Naive B cell (primary cell): ENCODE measurements at regions not wholly inside any gene's neighbourhood (a gene's known extent, or its start where the extent isn't known, plus 50 kb on each side); places are given as distances from the start of the nearest gene placed in this dataset.

Experiments
- ATAC-seq, 2 donors: fragments of 150-1000 bp; cut with Tn5 transposase; 2 replicates each; pipeline ENCODE4 v1.10.0; 2021; ENCODE audit warnings: low read depth in 2 of 2, mild to moderate bottlenecking in 2 of 2, moderate library complexity in 2 of 2
- DNase-seq: peaks from one replicate; pipeline ENCODE4 v3.0.0; 2022
- H3K27ac Mint-ChIP-seq, 6 donors: one replicate each; pipeline ENCODE4 v1.8.0; 2020 to 2022; ENCODE audit warnings: mild to moderate bottlenecking in 6 of 6, mixed read lengths in 6 of 6, moderate library complexity in 5 of 6, inconsistent platforms in 2 of 6
- H3K27me3 Mint-ChIP-seq, 3 donors: one replicate each; pipeline ENCODE4 v1.8.0; 2021 to 2022; ENCODE audit warnings: mixed read lengths in 3 of 3, mild to moderate bottlenecking in 1 of 3
- H3K36me3 Mint-ChIP-seq, 2 donors: one replicate each; pipeline ENCODE4 v1.8.0; 2020 to 2022; ENCODE audit warnings: mixed read lengths in 2 of 2, inconsistent platforms in 1 of 2, mild to moderate bottlenecking in 1 of 2
- H3K4me1 Mint-ChIP-seq, 3 donors: one replicate each; pipeline ENCODE4 v1.8.0; 2020 to 2022; ENCODE audit warnings: mixed read lengths in 3 of 3, inconsistent platforms in 1 of 3, mild to moderate bottlenecking in 1 of 3, moderate library complexity in 1 of 3
- H3K4me3 Mint-ChIP-seq, 8 donors: one replicate each; pipeline ENCODE4 v1.8.0; 2020 to 2022; ENCODE audit warnings: mild to moderate bottlenecking in 8 of 8, mixed read lengths in 8 of 8, moderate library complexity in 8 of 8, inconsistent platforms in 2 of 8
- H3K9me3 Mint-ChIP-seq, 7 donors: one replicate each; pipeline ENCODE4 v1.8.0; 2020 to 2022; ENCODE audit warnings: mixed read lengths in 7 of 7, mild to moderate bottlenecking in 5 of 7, inconsistent platforms in 2 of 7, moderate library complexity in 1 of 7

- DNase-seq (no peak), ATAC-seq (no peak)
- H3K9me3 Mint-ChIP-seq = peaks cover 8 to 23% (median 13%) of the 10 kb centered on the region in 7 donors
- no peaks in the 10 kb centered on the region for H3K27me3 Mint-ChIP-seq
- H3K4me3 Mint-ChIP-seq = peak overlapping the region in 1 of 8 donors; percentile 60
- H3K4me1 Mint-ChIP-seq = no peaks in the 10 kb centered on the region
- no peaks in the 10 kb centered on the region for H3K36me3 Mint-ChIP-seq
- H3K27ac Mint-ChIP-seq = no peak overlapping the region
Measured at GRCh38 chr5:4229414-4230292, 634.0 kb downstream of the IRX1 start.

- H3K27me3 Mint-ChIP-seq = no peaks in the 10 kb centered on the region
- no peaks in the 10 kb centered on the region for H3K4me1 Mint-ChIP-seq
- ATAC-seq = no peak
- no peak overlapping the region for H3K27ac Mint-ChIP-seq
- peaks cover 11 to 31% (median 17%) of the 10 kb centered on the region in 7 donors for H3K9me3 Mint-ChIP-seq
- no peak overlapping the region for H3K4me3 Mint-ChIP-seq
- no peaks in the 10 kb centered on the region for H3K36me3 Mint-ChIP-seq
- DNase-seq = no peak
Measured at GRCh38 chr5:4230471-4230785, 634.8 kb downstream of the IRX1 start.

DNA sequence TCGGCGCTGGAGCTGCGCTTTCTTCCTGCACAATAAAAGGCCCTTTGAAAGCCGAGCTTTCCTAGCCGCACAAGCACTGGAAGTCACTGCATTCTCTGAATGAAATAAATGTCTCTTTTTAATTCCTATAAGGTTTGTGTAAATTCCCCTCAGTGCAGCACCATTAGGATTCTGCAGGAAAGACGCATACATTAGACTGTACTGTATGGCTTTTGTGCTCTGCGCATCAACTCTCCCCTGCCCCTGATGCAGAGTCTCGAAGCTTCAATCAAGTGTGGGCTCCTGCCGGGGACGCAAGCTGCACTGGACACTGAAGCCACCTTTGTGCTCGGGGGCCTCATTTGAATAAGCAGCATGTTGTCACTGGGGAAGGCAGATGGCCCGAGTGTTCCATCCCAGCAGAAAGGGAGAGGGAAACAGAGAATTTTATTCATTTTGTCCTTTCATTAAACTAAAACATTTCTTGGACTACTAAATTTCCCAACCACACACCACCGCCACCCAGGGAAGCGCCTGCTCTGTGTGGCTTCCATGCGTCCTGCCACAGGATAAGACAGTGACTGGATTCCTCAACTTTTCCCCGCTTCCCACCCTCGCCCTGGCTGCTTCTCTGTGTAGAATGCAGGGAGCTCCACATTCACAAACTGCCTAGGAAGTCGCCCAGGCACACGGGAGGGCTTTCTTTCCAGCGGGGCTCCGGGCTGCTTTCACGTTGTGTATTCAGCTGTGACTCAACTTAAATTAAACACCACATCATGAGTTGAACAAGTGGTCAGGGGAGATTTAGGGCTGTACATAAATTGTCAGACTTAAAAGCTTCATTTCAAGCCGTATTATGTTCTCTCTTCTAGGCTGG, 635.4 kb downstream of the IRX1 start:
- DNase-seq (no peak), ATAC-seq (no peak)
- H3K4me3 Mint-ChIP-seq = no peak overlapping the region
- H3K4me1 Mint-ChIP-seq = no peaks in the 10 kb centered on the region
- H3K9me3 Mint-ChIP-seq = peaks cover 11 to 32% (median 17%) of the 10 kb centered on the region in 7 donors
- H3K27ac Mint-ChIP-seq = no peak overlapping the region
- H3K36me3 Mint-ChIP-seq = no peaks in the 10 kb centered on the region
- H3K27me3 Mint-ChIP-seq = no peaks in the 10 kb centered on the region

DNA sequence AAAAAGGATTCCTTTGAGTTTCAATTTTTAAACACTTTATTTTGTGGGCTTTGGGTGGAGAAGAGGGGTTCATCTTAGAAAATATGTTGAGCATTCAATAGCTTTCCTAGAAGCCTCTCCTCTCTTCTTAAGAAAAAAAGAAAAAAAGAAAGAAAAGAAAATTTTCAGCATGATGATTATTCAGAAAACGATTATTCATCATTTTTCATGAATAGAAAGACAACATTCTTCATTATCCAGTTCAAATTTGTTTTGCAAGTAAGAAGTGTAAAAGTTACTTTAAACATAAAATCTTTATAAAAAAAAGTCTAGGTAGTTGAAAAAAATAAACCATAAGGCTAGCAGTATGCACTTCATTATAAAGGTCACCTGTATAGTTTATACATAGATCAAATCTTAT, 636.5 kb downstream of the IRX1 start:
- H3K27ac Mint-ChIP-seq = no peak overlapping the region
- H3K36me3 Mint-ChIP-seq = no peaks in the 10 kb centered on the region
- ATAC-seq (no peak), DNase-seq (no peak)
- H3K27me3 Mint-ChIP-seq = no peaks in the 10 kb centered on the region
- H3K9me3 Mint-ChIP-seq = peaks cover 11 to 36% (median 18%) of the 10 kb centered on the region in 7 donors
- H3K4me3 Mint-ChIP-seq = no peak overlapping the region
- no peaks in the 10 kb centered on the region for H3K4me1 Mint-ChIP-seq

GRCh38 chr5:4233671-4234070, 638.0 kb downstream of the IRX1 start:
- Mint-ChIP-seq H3K4me1 (no peaks in the 10 kb centered on the region), H3K27me3 (no peaks in the 10 kb centered on the region), H3K36me3 (no peaks in the 10 kb centered on the region), H3K27ac (no peak overlapping the region), H3K4me3 (no peak overlapping the region), H3K9me3 (peaks cover 17 to 36% (median 22%) of the 10 kb centered on the region in 7 donors)
- no peak for ATAC-seq
- no peak for DNase-seq

DNA sequence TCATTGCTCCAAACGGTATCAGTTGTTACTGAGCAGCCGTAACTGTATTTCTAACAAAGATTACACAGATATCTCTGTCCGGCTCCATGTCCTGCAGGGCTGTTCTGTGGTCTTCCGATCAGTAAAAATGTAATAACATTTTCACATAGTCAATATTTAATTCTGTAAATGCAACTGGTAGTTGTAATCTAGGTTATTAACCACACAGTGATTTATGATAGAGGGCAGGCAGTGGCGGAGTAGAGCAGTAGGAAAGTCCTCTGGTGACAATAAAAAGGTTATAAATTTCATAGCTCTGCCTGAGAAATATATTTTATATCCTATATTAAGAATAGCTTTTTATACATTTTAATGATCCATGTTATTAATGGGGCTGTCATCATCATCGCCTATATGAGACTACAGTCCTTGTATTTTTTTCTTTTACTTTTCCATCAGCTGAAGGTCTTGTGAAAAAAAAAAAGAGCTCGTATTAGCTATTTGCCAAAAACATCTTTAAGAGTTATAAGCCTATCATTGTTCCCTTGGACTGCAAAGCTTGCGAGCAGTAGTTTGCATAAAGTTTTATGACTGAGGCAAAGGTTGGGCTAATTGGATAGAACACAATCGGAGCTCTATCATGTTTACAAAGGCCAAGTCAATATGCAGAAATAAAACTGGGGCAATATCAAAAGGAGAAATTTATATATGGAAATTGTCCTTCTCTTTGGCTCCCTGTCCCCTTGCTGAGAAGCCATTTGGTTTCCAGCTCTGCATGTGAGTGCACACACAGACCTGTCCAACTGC, 648.0 kb downstream of the IRX1 start:
- DNase-seq (no peak), ATAC-seq (no peak)
- H3K27me3 Mint-ChIP-seq = peaks cover 0 to 4% (median 0%) of the 10 kb centered on the region in 3 donors
- H3K4me3 Mint-ChIP-seq = no peak overlapping the region
- H3K36me3 Mint-ChIP-seq = no peaks in the 10 kb centered on the region
- peaks cover 0 to 14% (median 0%) of the 10 kb centered on the region in 7 donors for H3K9me3 Mint-ChIP-seq
- no peak overlapping the region for H3K27ac Mint-ChIP-seq
- no peaks in the 10 kb centered on the region for H3K4me1 Mint-ChIP-seq

- DNase-seq = no peak
- Mint-ChIP-seq H3K4me3 (no peak overlapping the region), H3K27me3 (peaks cover 0 to 4% (median 0%) of the 10 kb centered on the region in 3 donors), H3K36me3 (no peaks in the 10 kb centered on the region), H3K9me3 (peaks cover 0 to 14% (median 0%) of the 10 kb centered on the region in 7 donors), H3K27ac (no peak overlapping the region), H3K4me1 (no peaks in the 10 kb centered on the region)
- no peak for ATAC-seq
Measured at GRCh38 chr5:4244306-4244705, 648.7 kb downstream of the IRX1 start.

DNA sequence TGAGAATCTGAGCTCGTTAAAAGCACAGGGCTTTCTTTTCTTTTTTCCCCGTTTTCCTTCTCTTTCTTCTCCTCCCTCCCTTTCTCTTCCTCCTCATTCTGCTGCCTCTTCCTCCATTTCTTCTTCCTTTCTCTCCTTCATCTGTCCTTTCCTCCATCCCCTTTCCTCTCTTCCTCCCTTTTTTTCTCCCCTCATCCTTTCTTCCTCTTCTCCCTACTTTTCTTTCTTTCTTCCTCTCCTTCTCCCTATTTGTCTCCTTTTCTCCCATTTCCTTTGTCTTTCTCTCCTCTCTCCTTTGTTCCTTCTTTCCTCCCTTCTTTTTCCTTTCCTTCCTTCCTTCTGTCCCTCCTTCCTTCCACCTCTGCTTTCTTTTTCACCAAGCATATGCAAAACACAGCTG, 649.4 kb downstream of the IRX1 start:
- H3K27me3 Mint-ChIP-seq = peaks cover 0 to 4% (median 0%) of the 10 kb centered on the region in 3 donors
- no peak overlapping the region for H3K27ac Mint-ChIP-seq
- DNase-seq (no peak), ATAC-seq (no peak)
- H3K9me3 Mint-ChIP-seq = peaks cover 0 to 14% (median 0%) of the 10 kb centered on the region in 7 donors
- H3K36me3 Mint-ChIP-seq = no peaks in the 10 kb centered on the region
- no peaks in the 10 kb centered on the region for H3K4me1 Mint-ChIP-seq
- no peak overlapping the region for H3K4me3 Mint-ChIP-seq

GRCh38 chr5:4245511-4245910, 649.9 kb downstream of the IRX1 start:
- H3K9me3 Mint-ChIP-seq = peaks cover 0 to 14% (median 0%) of the 10 kb centered on the region in 7 donors
- peak overlapping the region in 1 of 6 donors; percentile 19 for H3K27ac Mint-ChIP-seq
- H3K36me3 Mint-ChIP-seq = no peaks in the 10 kb centered on the region
- no peak for ATAC-seq
- H3K27me3 Mint-ChIP-seq = peaks cover 0 to 4% (median 0%) of the 10 kb centered on the region in 3 donors
- no peak for DNase-seq
- H3K4me1 Mint-ChIP-seq = no peaks in the 10 kb centered on the region
- H3K4me3 Mint-ChIP-seq = no peak overlapping the region

- Mint-ChIP-seq H3K9me3 (peaks cover 0 to 16% (median 0%) of the 10 kb centered on the region in 7 donors), H3K4me3 (no peak overlapping the region), H3K27me3 (peaks cover 0 to 4% (median 0%) of the 10 kb centered on the region in 3 donors), H3K27ac (no peak overlapping the region), H3K36me3 (no peaks in the 10 kb centered on the region), H3K4me1 (no peaks in the 10 kb centered on the region)
- DNase-seq (no peak), ATAC-seq (no peak)
Measured at GRCh38 chr5:4246447-4246846, 650.8 kb downstream of the IRX1 start.

GRCh38 chr5:4250254-4250653, 654.6 kb downstream of the IRX1 start:
- Mint-ChIP-seq H3K4me1 (peaks cover 0 to 3% (median 0%) of the 10 kb centered on the region in 3 donors), H3K36me3 (no peaks in the 10 kb centered on the region), H3K27ac (no peak overlapping the region), H3K9me3 (peaks cover 0 to 20% (median 2%) of the 10 kb centered on the region in 7 donors), H3K27me3 (peaks cover 0 to 4% (median 0%) of the 10 kb centered on the region in 3 donors), H3K4me3 (no peak overlapping the region)
- DNase-seq = no peak
- ATAC-seq = no peak

DNA sequence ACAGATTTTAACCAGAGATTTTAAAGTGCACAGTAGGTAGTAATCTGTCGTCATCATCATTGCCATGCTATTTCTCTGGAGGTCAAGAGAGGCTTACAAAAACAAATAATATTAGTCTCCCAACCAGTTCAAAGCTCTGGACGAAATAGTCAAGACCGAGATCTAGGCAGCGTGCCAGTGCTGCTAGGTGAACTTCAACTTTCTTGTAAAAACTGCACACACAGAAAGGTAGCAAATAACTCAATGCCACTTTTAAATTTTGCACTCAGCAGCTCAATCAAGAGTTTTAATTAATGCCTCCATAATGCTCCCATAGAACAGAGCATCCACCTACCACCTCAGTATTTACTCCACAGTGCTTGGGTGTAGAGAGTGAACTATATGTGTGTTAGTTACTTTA, 656.8 kb downstream of the IRX1 start:
- ATAC-seq (no peak), DNase-seq (no peak)
- H3K9me3 Mint-ChIP-seq = peaks cover 0 to 14% (median 2%) of the 10 kb centered on the region in 7 donors
- H3K27ac Mint-ChIP-seq = no peak overlapping the region
- H3K4me3 Mint-ChIP-seq = no peak overlapping the region
- no peaks in the 10 kb centered on the region for H3K27me3 Mint-ChIP-seq
- H3K4me1 Mint-ChIP-seq = peaks cover 0 to 3% (median 0%) of the 10 kb centered on the region in 3 donors
- no peaks in the 10 kb centered on the region for H3K36me3 Mint-ChIP-seq

DNA sequence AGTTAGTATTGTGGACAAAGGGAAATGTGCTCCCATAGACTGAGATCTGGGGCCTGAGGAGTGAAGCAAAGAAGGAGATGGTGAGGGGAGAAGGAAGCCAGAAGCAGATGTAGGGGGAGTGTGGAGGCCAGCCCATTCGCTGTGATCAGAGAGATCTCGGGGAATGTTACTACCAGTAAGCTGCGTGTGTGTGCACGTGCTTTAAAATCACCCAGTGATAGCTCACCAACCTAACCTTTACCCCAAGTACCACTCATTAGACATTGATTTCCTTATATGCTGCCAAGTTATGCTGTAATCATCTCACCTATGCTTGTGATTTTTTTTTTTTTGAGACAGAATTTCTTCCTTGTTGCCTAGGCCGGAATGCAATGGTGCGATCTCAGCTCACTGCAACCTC, 659.1 kb downstream of the IRX1 start:
- Mint-ChIP-seq H3K36me3 (no peaks in the 10 kb centered on the region), H3K4me3 (no peak overlapping the region), H3K9me3 (peaks cover 0 to 9% (median 4%) of the 10 kb centered on the region in 7 donors), H3K27me3 (no peaks in the 10 kb centered on the region), H3K27ac (no peak overlapping the region), H3K4me1 (peaks cover 0 to 3% (median 0%) of the 10 kb centered on the region in 3 donors)
- no peak for ATAC-seq
- DNase-seq = no peak
